Smooth muscle cell (in vitro differentiated cells): ENCODE measurements at regions not wholly inside any gene's neighbourhood (a gene's known extent, or its start where the extent isn't known, plus 50 kb on each side); places are given as distances from the start of the nearest gene placed in this dataset.
A peak's percentile ranks its signal among the peaks of the same experiment; 100 is the strongest.

Source experiments
- DNase-seq: peaks from one replicate; lab custom pipeline; 2025; ENCODE audit not compliant: unreplicated experiment; lab: John Stamatoyannopoulos, UW
- H2AFZ ChIP-seq: fragments of 200-600 bp; sonication (generic); 2 replicates; pipeline ENCODE4 v1.6.0; 2016; ENCODE audit warnings: antibody characterized with exemption, low read depth, mild to moderate bottlenecking
- H3F3A ChIP-seq: fragments of 200-600 bp; sonication (generic); 2 replicates; pipeline ENCODE4 v1.6.0; 2017; ENCODE audit warnings: antibody characterized with exemption, low read depth
- H3K27ac ChIP-seq: fragments of 200-600 bp; sonication (generic); 2 replicates; pipeline ENCODE4 v1.5.1; 2016; ENCODE audit warnings: low read depth, mild to moderate bottlenecking
- H3K27me3 ChIP-seq: fragments of 200-600 bp; sonication (generic); 2 replicates; pipeline ENCODE4 v1.6.1; 2016; ENCODE audit warnings: low read depth, mild to moderate bottlenecking
- H3K36me3 ChIP-seq: fragments of 200-600 bp; sonication (generic); 2 replicates; pipeline ENCODE4 v1.5.1; 2016; ENCODE audit warnings: low read depth
- H3K4me1 ChIP-seq: fragments of 200-600 bp; sonication (generic); 2 replicates; pipeline ENCODE4 v1.5.1; 2016; ENCODE audit warnings: low read depth
- H3K4me2 ChIP-seq: fragments of 200-600 bp; sonication (generic); 2 replicates; pipeline ENCODE4 v1.6.0; 2016; ENCODE audit warnings: mild to moderate bottlenecking
- H3K4me3 ChIP-seq: fragments of 200-600 bp; sonication (generic); 2 replicates; pipeline ENCODE4 v1.5.1; 2016; ENCODE audit warnings: mild to moderate bottlenecking
- H3K79me2 ChIP-seq: fragments of 200-600 bp; sonication (generic); 2 replicates; pipeline ENCODE4 v1.6.0; 2016; ENCODE audit warnings: low read depth, mild to moderate bottlenecking
- H3K9ac ChIP-seq: fragments of 200-600 bp; sonication (generic); 2 replicates; pipeline ENCODE4 v1.6.0; 2016; ENCODE audit warnings: low read depth
- H3K9me3 ChIP-seq: fragments of 200-600 bp; sonication (generic); replicated peaks from 2 replicates; pipeline ENCODE4 v1.5.1; 2016; ENCODE audit warnings: low read depth
- H4K20me1 ChIP-seq: fragments of 200-600 bp; sonication (generic); 2 replicates; pipeline ENCODE4 v1.6.0; 2016; ENCODE audit warnings: low read depth
- WGBS: methylation state at CpG from one replicate; pipeline ENCODE4 v1.1.7; 2016; ENCODE audit warnings: low lambda C conversion rate; 5-methylcytosine and 5-hydroxymethylcytosine counted together
- TF ChIP-seq, protein P1 (sequence below): fragments of 200-600 bp; sonication (generic); IDR thresholded peaks from 2 replicates; pipeline ENCODE4 v1.5.1; 2017; ENCODE audit warnings: borderline replicate concordance, mild to moderate bottlenecking, antibody characterized with exemption; ENCODE audit not compliant: insufficient read depth, poor library complexity, severe bottlenecking

DNA sequence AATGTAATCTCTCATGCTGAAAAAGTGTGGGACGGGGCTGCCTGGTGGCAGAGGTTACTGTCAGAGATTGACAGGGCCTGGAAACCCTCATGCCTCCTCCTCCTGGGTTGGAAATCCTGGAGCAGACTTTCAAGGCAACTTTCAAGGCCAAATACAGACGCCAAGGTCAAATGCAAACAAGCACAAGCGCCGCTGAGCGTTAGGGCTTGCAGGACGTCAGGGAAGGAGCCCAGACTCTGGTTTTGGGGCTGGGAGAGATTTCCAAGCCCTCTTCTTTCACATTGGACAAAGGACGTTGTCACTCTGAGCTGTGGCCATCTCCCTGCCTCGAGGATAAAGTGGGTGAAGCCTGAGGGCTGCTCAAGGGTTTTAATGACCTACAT is 120.1 kb downstream of the TWIST2 start:
- DNase-seq, result no peak
- TF ChIP-seq, protein P1, sequence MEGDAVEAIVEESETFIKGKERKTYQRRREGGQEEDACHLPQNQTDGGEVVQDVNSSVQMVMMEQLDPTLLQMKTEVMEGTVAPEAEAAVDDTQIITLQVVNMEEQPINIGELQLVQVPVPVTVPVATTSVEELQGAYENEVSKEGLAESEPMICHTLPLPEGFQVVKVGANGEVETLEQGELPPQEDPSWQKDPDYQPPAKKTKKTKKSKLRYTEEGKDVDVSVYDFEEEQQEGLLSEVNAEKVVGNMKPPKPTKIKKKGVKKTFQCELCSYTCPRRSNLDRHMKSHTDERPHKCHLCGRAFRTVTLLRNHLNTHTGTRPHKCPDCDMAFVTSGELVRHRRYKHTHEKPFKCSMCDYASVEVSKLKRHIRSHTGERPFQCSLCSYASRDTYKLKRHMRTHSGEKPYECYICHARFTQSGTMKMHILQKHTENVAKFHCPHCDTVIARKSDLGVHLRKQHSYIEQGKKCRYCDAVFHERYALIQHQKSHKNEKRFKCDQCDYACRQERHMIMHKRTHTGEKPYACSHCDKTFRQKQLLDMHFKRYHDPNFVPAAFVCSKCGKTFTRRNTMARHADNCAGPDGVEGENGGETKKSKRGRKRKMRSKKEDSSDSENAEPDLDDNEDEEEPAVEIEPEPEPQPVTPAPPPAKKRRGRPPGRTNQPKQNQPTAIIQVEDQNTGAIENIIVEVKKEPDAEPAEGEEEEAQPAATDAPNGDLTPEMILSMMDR, result no peak
- WGBS, result 87% methylated on average over 8 of the region's 8 CpGs

DNA sequence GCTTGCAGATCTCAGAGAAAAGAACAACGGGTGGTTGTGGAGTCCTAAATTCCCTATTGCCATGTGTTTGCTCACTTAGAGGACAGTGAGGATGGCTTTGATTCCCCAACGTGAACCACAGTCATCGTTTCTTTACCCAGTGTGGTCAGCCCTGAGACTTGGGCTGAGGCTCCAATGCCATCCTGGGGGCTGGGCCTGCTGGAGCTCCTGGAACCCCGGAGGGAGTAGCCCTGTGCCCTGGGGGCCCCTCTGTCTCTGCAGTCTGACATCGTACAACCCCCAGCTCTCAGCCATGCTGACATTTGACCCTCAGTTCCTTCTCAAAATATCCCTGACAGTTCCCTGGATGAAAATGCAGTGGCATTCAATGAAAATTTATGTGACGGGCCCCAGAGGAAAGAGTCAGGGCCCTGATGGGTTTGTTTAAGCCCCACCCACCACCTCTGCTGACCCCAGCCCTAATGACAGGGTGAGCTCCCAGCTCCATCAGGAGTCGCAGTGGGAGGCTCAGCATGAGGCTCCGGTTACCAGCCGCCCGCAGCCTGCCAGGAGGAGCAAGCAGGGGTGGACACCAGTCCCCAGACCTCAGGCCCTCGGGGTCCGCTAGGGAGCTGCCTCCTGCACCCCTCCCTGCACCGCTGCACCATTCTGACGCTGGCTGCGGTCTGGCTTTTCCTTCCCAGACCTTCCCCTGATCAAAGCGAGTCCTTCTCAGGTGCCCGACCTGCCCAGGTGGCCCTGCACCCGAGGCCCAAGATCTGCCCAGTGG is 120.9 kb downstream of the TWIST2 start:
- DNase-seq, result no peak

More for the DNA sequence above, 120.1 kb downstream of the TWIST2 start:
- Histone ChIP-seq H3K27me3 (no peaks in the 10 kb centered on the region), H3K9ac (no peak overlapping the region), H3K4me2 (no peak overlapping the region), H2AFZ (no peak overlapping the region), H3K4me3 (no peak overlapping the region), H3K27ac (no peak overlapping the region), H3K9me3 (no peaks in the 10 kb centered on the region), H3K36me3 (no peaks in the 10 kb centered on the region), H3K79me2 (no peaks in the 10 kb centered on the region), H4K20me1 (no peaks in the 10 kb centered on the region), H3F3A (no peaks in the 10 kb centered on the region), H3K4me1 (no peaks in the 10 kb centered on the region)

DNA sequence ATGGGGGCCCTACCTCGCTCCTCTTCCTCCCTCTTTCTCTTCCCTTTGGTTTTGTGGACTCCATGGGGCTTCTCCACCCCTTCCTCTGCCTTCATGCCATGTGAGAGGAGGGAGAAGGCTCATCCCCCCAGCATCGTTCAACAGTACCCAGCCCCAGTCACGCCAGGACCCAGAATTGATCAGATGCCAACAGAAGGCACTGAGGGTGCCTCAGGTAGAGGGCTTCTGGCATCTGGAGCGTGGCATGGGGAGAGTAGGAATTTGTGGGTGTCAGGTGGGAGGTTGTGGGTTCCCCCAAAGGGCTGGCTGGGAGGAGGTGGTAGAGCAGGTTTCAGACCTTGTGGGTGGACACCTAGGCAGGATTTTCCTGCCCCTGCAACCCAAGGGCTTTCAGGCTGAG is 122.0 kb downstream of the TWIST2 start:
- H3K36me3 ChIP-seq, result no peaks in the 10 kb centered on the region
- TF ChIP-seq, protein P1, result no peak
- 84% methylated on average over 4 of the region's 4 CpGs for WGBS
- no peak overlapping the region for H3K4me3 ChIP-seq
- no peak for DNase-seq
- H3K4me1 ChIP-seq, result no peaks in the 10 kb centered on the region
- no peaks in the 10 kb centered on the region for H3K79me2 ChIP-seq
- H3F3A ChIP-seq, result no peaks in the 10 kb centered on the region
- no peak overlapping the region for H3K9ac ChIP-seq
- no peak overlapping the region for H3K27ac ChIP-seq
- no peak overlapping the region for H2AFZ ChIP-seq
- no peaks in the 10 kb centered on the region for H3K27me3 ChIP-seq
- no peaks in the 10 kb centered on the region for H3K9me3 ChIP-seq
- H3K4me2 ChIP-seq, result no peak overlapping the region
- no peaks in the 10 kb centered on the region for H4K20me1 ChIP-seq

More for the DNA sequence above, 120.9 kb downstream of the TWIST2 start:
- H3F3A ChIP-seq, result no peaks in the 10 kb centered on the region
- no peaks in the 10 kb centered on the region for H3K36me3 ChIP-seq
- no peaks in the 10 kb centered on the region for H3K27me3 ChIP-seq
- WGBS, result 79% methylated on average over 17 of the region's 18 CpGs
- no peaks in the 10 kb centered on the region for H4K20me1 ChIP-seq
- TF ChIP-seq, protein P1, result no peak
- no peak overlapping the region for H3K27ac ChIP-seq
- no peaks in the 10 kb centered on the region for H3K9me3 ChIP-seq
- H3K9ac ChIP-seq, result no peak overlapping the region
- no peaks in the 10 kb centered on the region for H3K79me2 ChIP-seq
- no peak overlapping the region for H2AFZ ChIP-seq
- H3K4me1 ChIP-seq, result no peaks in the 10 kb centered on the region
- no peak overlapping the region for H3K4me2 ChIP-seq
- H3K4me3 ChIP-seq, result no peak overlapping the region

DNA sequence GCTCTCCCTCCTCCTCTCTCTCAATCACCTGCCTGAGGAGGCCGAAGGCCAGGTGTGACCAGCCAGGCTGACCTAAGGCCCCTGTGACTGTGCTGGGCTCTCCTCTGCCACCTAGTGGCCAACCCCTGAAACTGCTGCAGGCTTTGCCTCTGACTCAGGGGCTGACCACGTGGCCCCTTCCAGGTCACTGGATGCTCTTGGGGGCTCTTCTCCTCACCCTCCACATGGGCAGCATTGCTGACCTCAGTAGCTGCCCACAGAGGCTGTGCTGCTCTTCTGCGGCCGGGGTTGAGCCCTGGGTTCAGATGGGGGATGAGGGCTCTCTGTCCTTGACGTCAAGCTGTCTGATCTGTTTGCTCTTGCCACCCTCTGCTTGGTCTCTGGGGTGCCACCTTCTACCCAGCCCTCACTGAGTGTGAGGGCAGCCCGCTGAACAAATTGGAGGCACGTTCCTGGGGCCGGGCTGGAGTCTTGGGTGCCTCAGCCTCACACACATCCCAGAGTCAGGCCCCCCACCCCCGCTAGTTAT is 122.7 kb downstream of the TWIST2 start:
- Histone ChIP-seq H3K27ac (no peak overlapping the region), H3K4me2 (no peak overlapping the region), H3K36me3 (no peaks in the 10 kb centered on the region), H3K79me2 (no peaks in the 10 kb centered on the region), H2AFZ (no peak overlapping the region), H4K20me1 (no peaks in the 10 kb centered on the region), H3K4me3 (no peak overlapping the region), H3K9me3 (no peaks in the 10 kb centered on the region), H3K27me3 (no peaks in the 10 kb centered on the region), H3K9ac (no peak overlapping the region), H3F3A (no peaks in the 10 kb centered on the region), H3K4me1 (no peaks in the 10 kb centered on the region)
- DNase-seq, result peak; percentile 33
- TF ChIP-seq, protein P1, result peak; percentile 99
- WGBS, result 43% methylated on average over 9 of the region's 9 CpGs
